GM12891 (cell line): ENCODE measurements at regions not wholly inside any gene's neighbourhood (a gene's known extent, or its start where the extent isn't known, plus 50 kb on each side); places are given as distances from the start of the nearest gene placed in this dataset.

ENCODE experiments used
- POLR2A ChIP-seq: IDR thresholded peaks from 2 replicates; pipeline ENCODE4 v1.6.1; 2011; ENCODE audit warnings: low read depth, low read length, control low read depth
- TAF1 ChIP-seq: IDR thresholded peaks from 2 replicates; pipeline ENCODE4 v1.6.1; 2011; ENCODE audit warnings: low read depth, low read length, control low read depth

DNA sequence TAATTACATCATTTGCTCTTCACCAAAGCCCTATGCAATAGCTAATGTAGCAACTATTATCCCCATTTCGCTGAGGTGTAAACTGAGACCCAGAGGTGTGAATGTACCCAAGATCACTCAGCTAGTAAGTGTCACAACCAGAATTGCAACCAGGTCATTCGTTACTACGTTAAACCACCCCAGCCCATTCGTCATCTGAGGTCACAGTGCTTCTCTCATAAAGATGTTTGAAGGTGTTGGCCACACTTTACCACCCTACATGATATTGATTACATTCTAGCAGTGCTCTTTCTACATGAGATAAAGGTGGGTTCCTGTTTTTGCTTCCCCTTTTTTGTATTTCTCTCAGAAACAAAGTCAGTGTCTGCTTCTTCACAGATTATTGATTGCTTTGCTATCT, 195.3 kb downstream of the ZBTB18 start:
- TF ChIP-seq POLR2A (no peak), TAF1 (no peak)
